ENCODE measurements at regions not wholly inside any gene's neighbourhood (a gene's known extent, or its start where the extent isn't known, plus 50 kb on each side); places are given as distances from the start of the nearest gene placed in this dataset.

DNA sequence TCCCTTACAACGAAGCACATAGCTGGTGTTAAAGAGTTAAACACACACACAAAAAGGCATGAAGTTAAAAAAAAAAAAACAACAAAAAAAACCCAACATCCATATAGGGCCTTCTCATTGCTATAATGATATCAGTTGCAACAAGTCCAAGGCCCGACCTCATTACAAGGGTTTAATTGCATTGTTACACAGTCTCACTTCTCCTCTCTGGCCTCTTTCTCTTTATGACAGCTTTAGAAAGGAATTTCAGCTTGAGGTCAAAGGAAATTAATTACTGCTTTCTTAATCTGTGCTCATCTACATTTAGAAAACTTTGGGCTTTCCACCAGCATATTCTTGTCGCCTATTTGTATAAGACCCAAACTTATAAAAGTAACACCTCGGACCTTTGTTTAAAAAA lies 342.1 kb downstream of the NR2F2 start:
- no peak for DNase-seq

DNA sequence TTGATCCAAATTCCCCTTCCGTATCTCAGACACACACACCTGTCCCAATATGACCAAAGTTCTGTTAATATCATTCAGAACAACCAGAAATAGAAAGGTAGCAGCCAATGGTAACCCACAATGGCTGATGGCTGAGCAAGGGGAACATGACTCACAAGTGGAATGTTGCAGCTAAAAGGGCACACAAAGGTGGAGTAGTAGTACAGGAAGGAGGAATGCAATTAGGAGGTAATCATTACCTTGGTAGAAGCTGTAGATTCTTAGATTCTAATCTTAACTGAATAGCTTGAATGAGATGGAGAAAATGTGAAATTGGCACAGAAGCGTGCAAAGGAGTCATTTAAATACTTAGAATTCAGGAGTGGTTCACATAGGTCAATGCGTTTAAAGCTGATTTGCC lies 347.9 kb downstream of the NR2F2 start:
- DNase-seq = no peak

GRCh38 chr15:96687388-96688107 lies 357.0 kb downstream of the NR2F2 start:
- DNase-seq = no peak

DNA sequence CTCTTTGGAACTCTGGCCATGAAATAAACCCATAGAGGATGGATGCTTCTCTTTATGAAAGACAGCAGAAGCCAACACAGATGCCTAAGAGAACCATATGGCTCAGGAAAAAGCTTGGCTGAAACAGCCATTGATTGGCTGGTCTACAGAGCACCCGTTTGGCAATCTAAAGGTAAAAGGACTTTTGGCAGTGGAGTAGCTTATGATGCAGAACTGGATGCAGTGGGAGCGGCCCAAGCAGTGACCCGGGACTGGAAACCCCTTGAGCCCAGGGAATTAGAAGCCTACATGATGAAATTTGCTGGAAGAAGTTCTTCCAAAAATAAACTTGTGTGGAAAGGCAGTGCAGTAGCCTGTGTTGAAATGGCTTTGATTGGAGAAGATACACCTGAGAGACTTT lies 360.2 kb downstream of the NR2F2 start:
- DNase-seq = no peak

- DNase-seq = no peak
Measured at GRCh38 chr15:96692826-96693225, 362.3 kb downstream of the NR2F2 start.

DNA sequence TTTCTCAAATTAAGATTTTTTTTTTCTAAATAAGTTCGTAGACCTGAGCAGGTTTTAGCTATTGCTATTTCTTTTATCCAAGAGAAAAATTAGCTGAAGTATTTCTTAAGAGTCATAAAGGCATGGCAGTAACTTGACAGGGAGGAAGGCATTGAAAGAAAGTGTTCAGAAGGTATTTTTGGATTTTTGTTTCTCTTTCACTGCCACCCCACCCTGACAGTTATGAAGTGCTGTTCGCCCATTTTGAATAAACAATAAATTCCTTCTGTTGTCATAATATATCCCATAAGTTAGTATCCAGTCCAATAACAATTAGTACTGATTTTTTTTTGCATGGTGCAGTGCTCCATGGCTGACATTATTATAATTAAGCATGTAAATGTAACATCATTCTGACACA lies 363.0 kb downstream of the NR2F2 start:
- no peak for DNase-seq

- DNase-seq = no peak
Measured at GRCh38 chr15:96693990-96694517, 363.6 kb downstream of the NR2F2 start.

GRCh38 chr15:96695426-96695825 lies 364.9 kb downstream of the NR2F2 start:
- DNase-seq = no peak

GRCh38 chr15:96699871-96700401 lies 369.4 kb downstream of the NR2F2 start:
- no peak for DNase-seq

DNA sequence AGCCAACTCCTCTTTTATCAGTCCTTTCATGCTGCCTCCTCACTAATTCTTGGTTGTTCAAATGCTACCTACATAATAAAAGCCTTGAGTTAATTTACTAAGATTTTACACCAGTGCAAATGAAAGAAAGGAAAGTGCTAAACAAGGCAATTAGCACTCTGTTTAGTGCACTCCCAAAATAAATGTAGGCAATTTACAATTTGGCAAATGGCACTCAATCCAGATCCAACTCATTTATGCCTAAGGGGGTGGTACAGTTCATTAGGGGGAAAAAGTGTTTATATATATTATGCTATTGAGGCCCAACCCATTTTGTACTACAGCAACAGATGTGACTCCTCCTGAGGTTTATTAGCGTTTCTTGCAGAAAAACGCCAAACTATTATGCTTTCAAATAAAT lies 370.1 kb downstream of the NR2F2 start:
- DNase-seq = no peak

- no peak for DNase-seq
Measured at GRCh38 chr15:96701443-96701842, 370.9 kb downstream of the NR2F2 start.

DNA sequence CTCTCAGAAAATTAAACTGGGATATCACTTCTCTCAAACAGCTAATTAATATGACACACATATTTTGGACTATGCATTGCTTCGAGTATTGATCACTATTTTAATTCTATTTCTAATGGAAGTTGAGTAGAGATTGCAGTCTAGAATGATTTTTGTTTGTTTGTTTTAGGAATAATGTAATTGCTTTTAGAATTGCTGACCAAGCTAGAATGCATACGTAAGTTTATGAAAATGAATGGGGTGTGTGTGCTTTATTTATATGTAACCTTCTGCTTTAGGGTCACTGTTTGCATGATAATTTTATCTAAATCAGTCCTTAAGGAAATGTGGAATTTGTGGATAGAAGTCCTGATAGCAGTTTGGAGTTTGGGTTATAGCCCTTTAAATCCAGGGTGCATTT lies 371.4 kb downstream of the NR2F2 start:
- DNase-seq = no peak

DNA sequence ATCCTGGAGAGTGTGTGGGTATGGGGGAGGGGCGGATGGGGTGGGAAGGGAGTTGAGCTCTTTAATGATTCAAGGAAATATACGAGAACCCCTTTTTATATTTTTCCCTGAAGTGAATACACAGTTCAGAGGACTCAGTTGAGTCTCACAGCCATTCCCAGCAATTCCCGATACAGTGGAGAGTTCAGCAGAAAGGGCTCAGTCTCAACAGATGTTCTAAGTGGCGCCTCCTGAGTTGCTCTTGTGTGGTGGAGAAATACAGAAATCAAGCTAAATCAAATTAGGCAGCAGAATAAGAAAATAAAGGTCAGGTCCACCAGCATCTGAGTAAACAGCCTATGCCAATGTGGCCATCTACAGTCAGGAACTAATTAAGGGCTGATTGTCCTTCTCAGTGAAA lies 372.1 kb downstream of the NR2F2 start:
- DNase-seq = no peak

- no peak for DNase-seq
Measured at GRCh38 chr15:96703091-96703490, 372.6 kb downstream of the NR2F2 start.

- no peak for DNase-seq
Measured at GRCh38 chr15:96703794-96704550, 373.5 kb downstream of the NR2F2 start.

DNA sequence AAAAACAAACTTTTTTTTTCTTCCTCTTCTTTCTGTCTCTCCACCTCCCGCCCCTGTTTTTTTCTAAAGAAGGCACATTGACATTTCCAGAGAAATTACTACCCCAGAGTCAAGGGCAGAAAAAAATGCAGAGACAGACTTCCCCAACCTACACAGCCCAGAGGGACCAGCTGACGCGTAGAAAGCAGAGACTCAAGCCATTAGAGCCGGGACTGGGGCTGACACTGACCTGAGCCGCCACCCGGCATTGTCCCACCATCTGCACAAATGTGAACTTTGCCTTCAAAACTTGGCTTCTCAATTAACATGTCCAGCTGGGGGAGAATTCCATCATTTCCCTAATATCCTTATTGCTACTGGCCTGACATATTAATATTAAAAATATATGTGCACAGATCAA lies 385.6 kb downstream of the NR2F2 start:
- no peak for DNase-seq

- no peak for DNase-seq
Measured at GRCh38 chr15:96716478-96716877, 386.0 kb downstream of the NR2F2 start.

GRCh38 chr15:96720251-96720650 lies 389.8 kb downstream of the NR2F2 start:
- no peak for DNase-seq

GRCh38 chr15:96720656-96721055 lies 390.2 kb downstream of the NR2F2 start:
- no peak for DNase-seq

DNA sequence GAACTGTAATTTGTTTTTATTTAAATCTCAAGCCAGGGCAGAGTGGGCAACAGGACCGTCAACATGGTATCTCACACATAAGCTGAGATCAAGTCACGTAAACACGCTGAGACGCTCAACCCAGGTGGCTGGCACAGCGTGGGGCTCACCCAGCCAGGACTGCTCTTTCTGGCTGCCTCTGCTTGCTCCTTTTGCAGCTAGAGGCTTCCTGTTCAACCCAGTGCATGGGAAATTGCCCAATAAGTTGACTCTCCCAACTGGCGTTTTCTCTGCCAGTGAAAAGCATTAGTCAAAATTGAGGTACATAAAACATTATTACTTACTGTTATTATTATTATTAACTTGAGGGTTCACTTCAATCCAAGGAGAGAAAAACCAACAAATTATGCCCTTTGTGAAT lies 398.1 kb downstream of the NR2F2 start:
- DNase-seq = no peak

- DNase-seq = no peak
Measured at GRCh38 chr15:96732704-96733103, 402.2 kb downstream of the NR2F2 start.

DNA sequence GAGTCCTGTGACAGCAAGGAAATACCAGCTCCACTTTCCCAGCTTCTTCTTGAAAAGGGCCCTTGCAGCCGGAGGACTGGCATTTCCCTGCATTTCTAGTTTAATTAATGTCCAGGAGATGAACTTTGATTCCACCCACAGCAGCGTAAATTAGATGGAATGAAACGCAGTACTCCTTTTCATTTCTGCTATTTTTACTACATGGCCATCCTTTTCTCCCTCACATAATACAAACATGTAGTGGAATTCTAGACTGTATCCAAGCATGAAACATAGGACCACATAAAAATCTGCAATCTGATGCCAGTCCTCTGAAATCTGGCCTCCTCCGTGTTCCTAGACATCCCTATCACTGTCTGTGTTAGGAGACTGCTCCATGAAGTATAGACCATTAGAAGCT lies 403.2 kb downstream of the NR2F2 start:
- DNase-seq = no peak

DNA sequence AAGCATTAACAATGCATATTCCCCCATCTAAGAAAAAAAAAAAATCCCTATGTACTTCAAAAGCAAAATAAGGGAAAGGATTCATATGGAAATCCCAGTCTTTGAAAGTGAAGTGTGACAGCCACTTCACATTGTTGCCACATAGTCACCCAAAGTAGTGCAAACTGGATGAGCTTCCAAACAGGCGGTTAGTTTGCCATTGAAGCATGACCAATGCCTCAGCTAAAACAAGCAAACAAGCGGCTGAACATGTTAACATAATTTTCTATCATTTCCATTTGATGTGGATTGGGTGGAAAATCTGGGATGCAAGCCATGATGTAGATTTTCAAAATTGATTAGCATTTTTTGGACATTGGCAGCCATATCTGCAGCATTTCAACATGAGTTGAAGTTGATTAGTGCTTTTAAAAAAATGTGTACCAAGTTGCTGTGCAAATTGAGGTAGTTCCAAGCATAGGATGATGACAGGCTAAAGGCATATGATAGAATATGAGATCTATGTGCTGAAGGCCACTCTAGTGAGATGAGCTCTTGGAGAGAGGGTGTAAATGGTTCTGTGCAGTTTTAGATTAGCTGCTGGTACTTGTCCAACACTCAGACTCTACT lies 405.2 kb downstream of the NR2F2 start:
- no peak for DNase-seq

Data from skin of body (tissue), 1 donor.